ENCODE measurements at regions not wholly inside any gene's neighbourhood (a gene's known extent, or its start where the extent isn't known, plus 50 kb on each side); places are given as distances from the start of the nearest gene placed in this dataset.
"Not testable (repeated sequence)": the region's sequence is repeated elsewhere in the genome, so short reads cannot be mapped to it uniquely, and the experiment has no call there.

DNA sequence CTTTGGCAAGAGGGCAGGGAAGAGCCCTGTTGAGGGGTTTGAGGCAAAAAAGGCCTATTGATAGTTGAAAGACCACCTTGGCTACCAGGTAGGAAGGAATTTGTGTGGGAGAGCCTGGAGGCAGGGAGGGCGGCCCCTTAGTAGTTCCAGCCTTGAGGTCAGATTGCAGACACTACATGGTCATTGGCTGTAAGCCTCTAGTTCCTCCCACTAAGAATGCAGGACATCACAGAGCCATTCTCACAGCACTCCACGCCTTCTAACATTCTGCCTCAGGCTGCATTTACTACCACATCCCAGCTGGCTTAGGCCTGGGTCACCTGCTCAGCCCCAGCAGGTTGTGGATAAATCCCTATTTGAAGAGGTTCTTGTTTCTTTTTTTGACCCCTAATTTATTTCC, 91.0 kb upstream of the SNX9 start:
- ATAC-seq: no peak
- TF ChIP-seq, protein P1, sequence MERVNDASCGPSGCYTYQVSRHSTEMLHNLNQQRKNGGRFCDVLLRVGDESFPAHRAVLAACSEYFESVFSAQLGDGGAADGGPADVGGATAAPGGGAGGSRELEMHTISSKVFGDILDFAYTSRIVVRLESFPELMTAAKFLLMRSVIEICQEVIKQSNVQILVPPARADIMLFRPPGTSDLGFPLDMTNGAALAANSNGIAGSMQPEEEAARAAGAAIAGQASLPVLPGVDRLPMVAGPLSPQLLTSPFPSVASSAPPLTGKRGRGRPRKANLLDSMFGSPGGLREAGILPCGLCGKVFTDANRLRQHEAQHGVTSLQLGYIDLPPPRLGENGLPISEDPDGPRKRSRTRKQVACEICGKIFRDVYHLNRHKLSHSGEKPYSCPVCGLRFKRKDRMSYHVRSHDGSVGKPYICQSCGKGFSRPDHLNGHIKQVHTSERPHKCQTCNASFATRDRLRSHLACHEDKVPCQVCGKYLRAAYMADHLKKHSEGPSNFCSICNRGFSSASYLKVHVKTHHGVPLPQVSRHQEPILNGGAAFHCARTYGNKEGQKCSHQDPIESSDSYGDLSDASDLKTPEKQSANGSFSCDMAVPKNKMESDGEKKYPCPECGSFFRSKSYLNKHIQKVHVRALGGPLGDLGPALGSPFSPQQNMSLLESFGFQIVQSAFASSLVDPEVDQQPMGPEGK (CRISPR knock-in tag; IDR thresholded peaks at IDR 0.05; ENCODE audit: borderline replicate concordance): no peak
- TF ChIP-seq, protein P2, sequence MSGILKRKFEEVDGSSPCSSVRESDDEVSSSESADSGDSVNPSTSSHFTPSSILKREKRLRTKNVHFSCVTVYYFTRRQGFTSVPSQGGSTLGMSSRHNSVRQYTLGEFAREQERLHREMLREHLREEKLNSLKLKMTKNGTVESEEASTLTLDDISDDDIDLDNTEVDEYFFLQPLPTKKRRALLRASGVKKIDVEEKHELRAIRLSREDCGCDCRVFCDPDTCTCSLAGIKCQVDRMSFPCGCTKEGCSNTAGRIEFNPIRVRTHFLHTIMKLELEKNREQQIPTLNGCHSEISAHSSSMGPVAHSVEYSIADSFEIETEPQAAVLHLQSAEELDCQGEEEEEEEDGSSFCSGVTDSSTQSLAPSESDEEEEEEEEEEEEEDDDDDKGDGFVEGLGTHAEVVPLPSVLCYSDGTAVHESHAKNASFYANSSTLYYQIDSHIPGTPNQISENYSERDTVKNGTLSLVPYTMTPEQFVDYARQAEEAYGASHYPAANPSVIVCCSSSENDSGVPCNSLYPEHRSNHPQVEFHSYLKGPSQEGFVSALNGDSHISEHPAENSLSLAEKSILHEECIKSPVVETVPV (CRISPR knock-in tag; IDR thresholded peaks at IDR 0.05): no peak
- no peak for TF ChIP-seq ZFP3 (CRISPR knock-in tag; IDR thresholded peaks at IDR 0.05)
- TF ChIP-seq, protein P3, sequence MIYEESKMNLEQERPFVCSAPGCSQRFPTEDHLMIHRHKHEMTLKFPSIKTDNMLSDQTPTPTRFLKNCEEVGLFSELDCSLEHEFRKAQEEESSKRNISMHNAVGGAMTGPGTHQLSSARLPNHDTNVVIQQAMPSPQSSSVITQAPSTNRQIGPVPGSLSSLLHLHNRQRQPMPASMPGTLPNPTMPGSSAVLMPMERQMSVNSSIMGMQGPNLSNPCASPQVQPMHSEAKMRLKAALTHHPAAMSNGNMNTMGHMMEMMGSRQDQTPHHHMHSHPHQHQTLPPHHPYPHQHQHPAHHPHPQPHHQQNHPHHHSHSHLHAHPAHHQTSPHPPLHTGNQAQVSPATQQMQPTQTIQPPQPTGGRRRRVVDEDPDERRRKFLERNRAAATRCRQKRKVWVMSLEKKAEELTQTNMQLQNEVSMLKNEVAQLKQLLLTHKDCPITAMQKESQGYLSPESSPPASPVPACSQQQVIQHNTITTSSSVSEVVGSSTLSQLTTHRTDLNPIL (CRISPR knock-in tag; IDR thresholded peaks at IDR 0.05; ENCODE audit: low read depth): no peak
- TF ChIP-seq TOX (CRISPR knock-in tag; IDR thresholded peaks at IDR 0.05; ENCODE audit: borderline replicate concordance): no peak
- no peak for TF ChIP-seq BACH2 (CRISPR knock-in tag; IDR thresholded peaks at IDR 0.05; ENCODE audit: borderline replicate concordance)
- TF ChIP-seq RARB (CRISPR knock-in tag; IDR thresholded peaks at IDR 0.05): no peak
- no peak for TF ChIP-seq ZFP30 (CRISPR knock-in tag; IDR thresholded peaks at IDR 0.05)
- TF ChIP-seq CSDC2 (CRISPR knock-in tag; IDR thresholded peaks at IDR 0.05): no peak
- TF ChIP-seq ZC3H10 (CRISPR knock-in tag; IDR thresholded peaks at IDR 0.05): no peak
- no peak for TF ChIP-seq GLIS3 (CRISPR knock-in tag; IDR thresholded peaks at IDR 0.05)
- TF ChIP-seq ZNF8 (CRISPR knock-in tag; IDR thresholded peaks at IDR 0.05): no peak

DNA sequence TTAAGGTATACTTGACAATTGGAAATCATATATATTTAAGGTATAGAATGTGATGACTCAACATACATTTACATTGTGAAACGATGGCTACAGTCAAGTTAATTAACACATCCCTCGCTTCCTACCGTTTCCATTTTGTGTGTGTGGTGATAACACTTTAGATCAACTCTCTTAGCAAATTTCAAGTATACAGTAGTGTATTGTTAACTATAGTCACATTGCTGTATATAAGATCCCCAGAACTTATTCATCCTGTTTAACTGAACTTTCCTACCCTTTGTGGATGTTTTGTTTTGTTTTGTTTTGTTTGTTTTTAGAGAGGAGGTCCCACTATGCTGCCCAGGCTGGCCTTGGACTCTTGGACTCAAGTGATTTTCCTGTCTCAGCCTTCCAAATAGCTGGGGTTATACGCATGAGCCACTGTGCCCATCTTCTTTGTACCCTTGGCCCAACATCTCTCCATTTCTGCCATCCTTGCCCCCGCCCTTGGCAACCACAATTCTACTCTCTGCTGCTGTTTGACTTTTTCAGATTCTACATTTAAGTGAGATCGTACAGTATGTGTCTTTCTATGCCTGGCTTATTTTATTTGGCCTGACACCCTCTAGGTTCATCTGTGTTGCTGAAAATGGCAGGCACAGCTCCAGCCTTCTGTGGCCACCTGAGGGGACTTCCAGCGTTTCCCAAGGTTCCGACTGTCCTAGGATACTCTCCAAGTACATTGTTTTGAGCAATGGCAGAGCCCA, 90.5 kb upstream of the SNX9 start:
- no peak for ATAC-seq
- TF ChIP-seq ZNF8 (CRISPR knock-in tag; IDR thresholded peaks at IDR 0.05) (no peak), SNAI2 (CRISPR knock-in tag; IDR thresholded peaks at IDR 0.05) (no peak), TCF4 (CRISPR knock-in tag; IDR thresholded peaks at IDR 0.05; ENCODE audit: borderline replicate concordance) (no peak), ZC3H10 (CRISPR knock-in tag; IDR thresholded peaks at IDR 0.05) (no peak), OSR1 (CRISPR knock-in tag; IDR thresholded peaks at IDR 0.05) (no peak), ZFP3 (CRISPR knock-in tag; IDR thresholded peaks at IDR 0.05) (no peak)
- TF ChIP-seq, protein P3 (CRISPR knock-in tag; IDR thresholded peaks at IDR 0.05; ENCODE audit: low read depth): no peak

DNA sequence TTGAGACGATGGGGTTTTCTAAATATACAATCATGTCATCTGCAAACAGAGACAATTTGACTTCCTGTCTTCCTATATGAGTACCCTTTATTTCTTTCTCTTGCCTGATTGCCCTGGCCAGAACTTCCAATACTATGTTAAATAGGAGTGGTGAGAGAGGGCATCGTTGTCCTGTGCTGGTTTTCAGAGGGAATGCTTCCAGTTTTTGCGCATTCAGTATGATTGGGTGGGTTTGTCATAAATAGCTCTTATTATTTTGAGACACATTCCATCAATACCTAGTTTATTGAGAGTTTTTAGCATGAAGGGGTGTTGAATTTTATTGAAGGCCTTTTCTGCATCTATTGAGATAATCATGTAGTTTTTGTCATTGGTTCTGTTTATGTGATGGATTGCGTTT, 86.5 kb upstream of the SNX9 start:
- not testable (repeated sequence) for ATAC-seq

DNA sequence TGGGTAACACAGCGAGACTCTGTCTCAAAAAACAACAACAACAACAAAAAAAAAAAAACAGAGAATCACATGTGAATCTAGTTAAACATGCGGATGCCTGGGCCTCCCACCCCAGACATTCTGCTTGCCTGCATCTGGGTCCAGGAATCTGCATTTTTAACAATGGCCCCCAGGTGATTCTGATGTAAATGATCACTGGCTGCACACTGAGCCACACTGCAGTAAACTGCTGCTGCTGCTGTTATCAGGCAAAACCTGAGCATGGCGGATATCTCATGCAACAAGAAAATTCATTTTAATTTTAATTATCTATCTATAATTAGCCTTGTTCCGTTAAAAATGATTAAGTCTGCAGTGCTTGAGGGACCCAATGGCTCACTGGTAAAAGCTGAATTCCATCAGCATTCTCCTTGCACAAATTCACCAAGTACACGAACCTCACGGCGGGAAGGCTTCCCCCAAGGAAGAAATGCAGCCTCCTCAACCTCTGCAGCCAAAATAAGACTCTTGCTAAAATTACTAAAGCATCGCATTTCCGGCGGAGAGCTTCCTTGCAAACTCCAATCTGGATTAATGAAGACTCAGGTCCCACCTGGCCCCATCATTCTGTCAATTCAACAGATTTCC, 81.6 kb upstream of the SNX9 start:
- no peak for ATAC-seq
- TF ChIP-seq PPARA (CRISPR knock-in tag; IDR thresholded peaks at IDR 0.05; ENCODE audit: borderline replicate concordance) (no peak), OSR1 (CRISPR knock-in tag; IDR thresholded peaks at IDR 0.05) (no peak), TOX (CRISPR knock-in tag; IDR thresholded peaks at IDR 0.05; ENCODE audit: borderline replicate concordance) (no peak), ZNF70 (CRISPR knock-in tag; IDR thresholded peaks at IDR 0.05) (no peak), SNAI2 (CRISPR knock-in tag; IDR thresholded peaks at IDR 0.05) (no peak), ZC3H10 (CRISPR knock-in tag; IDR thresholded peaks at IDR 0.05) (no peak), ZNF565 (CRISPR knock-in tag; conservative IDR thresholded peaks at IDR 0.05; ENCODE audit: low read depth) (no peak), TCF4 (CRISPR knock-in tag; IDR thresholded peaks at IDR 0.05; ENCODE audit: borderline replicate concordance) (no peak), ZNF8 (CRISPR knock-in tag; IDR thresholded peaks at IDR 0.05) (no peak), ISL1 (CRISPR knock-in tag; IDR thresholded peaks at IDR 0.05) (no peak)
- TF ChIP-seq, protein P1 (CRISPR knock-in tag; IDR thresholded peaks at IDR 0.05; ENCODE audit: borderline replicate concordance): no peak
- TF ChIP-seq, protein P4, sequence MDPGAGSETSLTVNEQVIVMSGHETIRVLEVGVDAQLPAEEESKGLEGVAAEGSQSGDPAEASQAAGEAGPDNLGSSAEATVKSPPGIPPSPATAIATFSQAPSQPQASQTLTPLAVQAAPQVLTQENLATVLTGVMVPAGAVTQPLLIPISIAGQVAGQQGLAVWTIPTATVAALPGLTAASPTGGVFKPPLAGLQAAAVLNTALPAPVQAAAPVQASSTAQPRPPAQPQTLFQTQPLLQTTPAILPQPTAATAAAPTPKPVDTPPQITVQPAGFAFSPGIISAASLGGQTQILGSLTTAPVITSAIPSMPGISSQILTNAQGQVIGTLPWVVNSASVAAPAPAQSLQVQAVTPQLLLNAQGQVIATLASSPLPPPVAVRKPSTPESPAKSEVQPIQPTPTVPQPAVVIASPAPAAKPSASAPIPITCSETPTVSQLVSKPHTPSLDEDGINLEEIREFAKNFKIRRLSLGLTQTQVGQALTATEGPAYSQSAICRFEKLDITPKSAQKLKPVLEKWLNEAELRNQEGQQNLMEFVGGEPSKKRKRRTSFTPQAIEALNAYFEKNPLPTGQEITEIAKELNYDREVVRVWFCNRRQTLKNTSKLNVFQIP (CRISPR knock-in tag; IDR thresholded peaks at IDR 0.05; ENCODE audit: borderline replicate concordance, low read depth): no peak
- TF ChIP-seq, protein P5, sequence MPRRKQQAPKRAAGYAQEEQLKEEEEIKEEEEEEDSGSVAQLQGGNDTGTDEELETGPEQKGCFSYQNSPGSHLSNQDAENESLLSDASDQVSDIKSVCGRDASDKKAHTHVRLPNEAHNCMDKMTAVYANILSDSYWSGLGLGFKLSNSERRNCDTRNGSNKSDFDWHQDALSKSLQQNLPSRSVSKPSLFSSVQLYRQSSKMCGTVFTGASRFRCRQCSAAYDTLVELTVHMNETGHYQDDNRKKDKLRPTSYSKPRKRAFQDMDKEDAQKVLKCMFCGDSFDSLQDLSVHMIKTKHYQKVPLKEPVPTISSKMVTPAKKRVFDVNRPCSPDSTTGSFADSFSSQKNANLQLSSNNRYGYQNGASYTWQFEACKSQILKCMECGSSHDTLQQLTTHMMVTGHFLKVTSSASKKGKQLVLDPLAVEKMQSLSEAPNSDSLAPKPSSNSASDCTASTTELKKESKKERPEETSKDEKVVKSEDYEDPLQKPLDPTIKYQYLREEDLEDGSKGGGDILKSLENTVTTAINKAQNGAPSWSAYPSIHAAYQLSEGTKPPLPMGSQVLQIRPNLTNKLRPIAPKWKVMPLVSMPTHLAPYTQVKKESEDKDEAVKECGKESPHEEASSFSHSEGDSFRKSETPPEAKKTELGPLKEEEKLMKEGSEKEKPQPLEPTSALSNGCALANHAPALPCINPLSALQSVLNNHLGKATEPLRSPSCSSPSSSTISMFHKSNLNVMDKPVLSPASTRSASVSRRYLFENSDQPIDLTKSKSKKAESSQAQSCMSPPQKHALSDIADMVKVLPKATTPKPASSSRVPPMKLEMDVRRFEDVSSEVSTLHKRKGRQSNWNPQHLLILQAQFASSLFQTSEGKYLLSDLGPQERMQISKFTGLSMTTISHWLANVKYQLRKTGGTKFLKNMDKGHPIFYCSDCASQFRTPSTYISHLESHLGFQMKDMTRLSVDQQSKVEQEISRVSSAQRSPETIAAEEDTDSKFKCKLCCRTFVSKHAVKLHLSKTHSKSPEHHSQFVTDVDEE (CRISPR knock-in tag; IDR thresholded peaks at IDR 0.05): no peak

Measured in SK-N-SH treated with all-trans-retinoic acid at 6 μM for 48 hours (cell line).